Activated CD4-positive, alpha-beta T cell treated with anti-CD3 and anti-CD28 coated beads, Interleukin-2, amount 50 U/mL, for 48 hours (primary cell): ENCODE measurements at regions not wholly inside any gene's neighbourhood (a gene's known extent, or its start where the extent isn't known, plus 50 kb on each side); places are given as distances from the start of the nearest gene placed in this dataset.

ENCODE experiments used
- DNase-seq, 2 experiments: peaks; one replicate each; pipeline ENCODE4 v3.0.0-alpha.2; 2020

GRCh38 chr5:31097851-31098250 is 95.6 kb upstream of the CDH6 start:
- no peak for DNase-seq

DNA sequence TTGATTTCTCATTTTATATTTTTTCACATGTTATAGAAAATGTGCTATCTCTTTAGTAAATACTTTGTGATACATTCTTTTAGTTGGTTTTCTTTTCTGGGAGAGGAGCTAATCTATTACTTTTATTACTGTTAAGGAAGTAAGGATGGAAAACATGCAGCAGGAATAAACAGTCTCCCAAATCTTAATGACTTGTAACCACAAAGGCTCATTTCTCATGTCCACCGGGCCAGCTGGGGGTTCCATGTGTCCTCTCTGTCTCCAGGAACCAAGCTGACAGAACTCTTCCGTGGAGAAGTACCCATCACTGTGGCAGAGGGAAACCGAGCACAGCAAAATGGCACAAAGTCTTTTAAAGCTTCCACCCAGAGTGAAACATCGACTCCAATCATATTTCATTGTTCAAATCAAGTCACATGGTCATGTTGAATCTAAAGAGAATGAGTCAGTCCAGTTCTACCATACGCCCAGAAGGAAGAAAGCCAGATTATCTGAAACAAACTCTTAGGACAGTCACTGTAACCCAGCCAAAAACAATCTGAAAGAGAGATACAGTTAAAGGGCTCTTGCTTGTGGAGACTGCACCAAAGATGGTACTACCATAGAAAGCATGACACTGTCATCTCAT is 97.1 kb upstream of the CDH6 start:
- DNase-seq: no peak

GRCh38 chr5:31095796-31096195 is 97.7 kb upstream of the CDH6 start:
- DNase-seq: no peak

DNA sequence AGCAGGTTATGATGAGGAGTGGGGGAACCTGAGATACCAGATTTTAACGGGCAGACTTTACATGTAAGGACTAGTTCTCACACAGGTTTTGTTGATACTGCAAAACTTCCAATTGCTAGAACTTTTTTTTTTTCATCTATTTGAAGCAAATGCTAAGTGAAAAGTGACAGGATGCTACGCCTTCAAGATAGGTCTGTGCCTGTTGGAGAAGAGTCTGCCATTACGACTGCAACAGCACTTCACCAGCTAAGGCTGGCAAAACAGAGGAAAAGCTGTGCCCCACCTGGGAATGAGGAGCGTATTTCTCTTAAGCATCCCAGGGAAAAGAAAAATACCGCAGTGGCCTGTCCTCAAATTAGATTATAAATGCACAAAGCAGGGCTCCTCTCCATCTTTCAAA is 102.0 kb upstream of the CDH6 start:
- no peak for DNase-seq

GRCh38 chr5:31090467-31090866 is 103.0 kb upstream of the CDH6 start:
- no peak for DNase-seq

DNA sequence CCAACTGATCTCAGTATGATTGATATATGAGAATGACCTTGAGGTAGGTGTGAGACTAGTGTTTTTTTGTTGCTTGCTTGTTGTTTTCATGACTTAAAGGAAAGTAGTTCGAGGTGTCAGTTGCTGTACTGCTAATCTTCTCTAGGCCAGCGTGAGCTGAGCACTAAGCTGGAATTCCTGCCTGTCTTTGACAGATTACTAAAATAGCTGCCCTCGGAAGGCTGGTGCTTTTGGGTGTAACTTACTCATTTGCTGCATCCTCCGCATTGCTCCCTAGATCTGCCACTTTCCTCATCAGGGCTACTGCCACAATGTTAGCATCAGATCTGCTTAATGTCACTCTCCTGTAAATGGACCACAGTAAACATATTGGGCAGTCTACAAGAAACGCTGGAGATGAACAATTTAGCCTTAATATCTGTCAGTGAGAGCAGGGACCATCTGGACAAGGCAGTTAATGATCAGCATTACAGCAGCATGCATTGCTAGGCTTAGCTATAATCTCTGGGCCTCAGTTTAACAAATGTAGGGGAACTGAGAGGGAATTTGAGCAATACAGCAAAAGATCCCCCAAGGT is 106.6 kb upstream of the CDH6 start:
- DNase-seq: no peak

DNA sequence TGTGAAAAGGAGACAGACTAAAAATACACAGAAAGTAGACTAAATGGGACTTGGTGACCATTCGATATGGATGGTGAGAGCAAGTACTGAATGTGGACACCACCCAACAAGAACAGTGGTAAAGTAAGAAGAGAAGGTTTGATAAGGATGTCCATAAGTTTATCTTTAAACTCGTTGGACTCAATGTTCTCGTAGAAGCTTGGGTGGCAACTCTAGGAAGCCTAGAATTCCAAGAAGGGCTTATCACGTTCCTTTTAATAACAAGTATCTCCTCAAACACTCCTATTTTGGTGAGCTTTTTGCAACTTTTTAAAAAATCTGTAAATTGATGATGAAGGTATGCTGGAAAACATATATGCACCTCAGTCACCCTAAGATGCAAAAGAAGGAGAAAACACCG is 108.6 kb upstream of the CDH6 start:
- no peak for DNase-seq

DNA sequence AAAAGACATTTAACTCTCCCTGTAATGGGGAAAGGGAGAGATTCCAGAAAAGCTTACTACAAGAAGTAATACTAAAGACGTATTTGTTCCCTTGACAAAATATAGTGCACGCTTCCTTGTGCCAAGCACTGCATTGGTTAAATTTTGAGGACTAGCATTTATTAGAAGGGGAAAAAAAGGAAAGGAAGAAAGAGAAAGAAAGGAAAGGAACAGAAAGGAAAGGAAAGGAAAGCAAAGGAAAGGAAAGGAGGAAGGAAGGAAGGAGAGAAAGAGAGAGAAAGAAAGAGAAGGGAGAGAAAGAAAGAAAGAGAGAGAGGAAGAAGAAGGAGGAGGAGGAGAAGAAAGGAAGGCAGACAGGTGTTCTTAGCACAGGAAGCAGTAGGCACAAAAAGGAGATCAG is 110.1 kb upstream of the CDH6 start:
- DNase-seq: no peak

GRCh38 chr5:31079668-31080067 is 113.8 kb upstream of the CDH6 start:
- DNase-seq: no peak

GRCh38 chr5:31078956-31079355 is 114.5 kb upstream of the CDH6 start:
- DNase-seq: no peak

DNA sequence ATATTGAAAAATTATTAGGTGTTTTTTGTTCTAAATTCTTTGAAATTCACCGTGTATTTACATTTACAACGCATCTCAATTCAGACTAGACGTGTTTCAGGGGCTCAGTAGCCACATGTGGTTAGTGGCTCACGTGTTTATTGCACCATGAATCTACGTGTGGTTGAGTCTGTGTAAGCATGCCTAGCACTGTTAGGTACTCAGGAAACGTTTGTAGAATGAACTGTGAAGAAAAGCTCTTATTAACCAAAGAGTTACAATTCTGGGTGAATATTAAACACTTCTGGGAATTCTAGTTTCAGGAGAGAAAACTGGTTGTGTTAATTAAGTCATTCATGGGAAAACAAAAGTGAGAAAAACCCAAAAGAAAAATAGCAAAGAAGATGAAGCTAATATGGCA is 117.5 kb upstream of the CDH6 start:
- no peak for DNase-seq

- no peak for DNase-seq
Observed at GRCh38 chr5:31068287-31068686, 125.2 kb upstream of the CDH6 start.

DNA sequence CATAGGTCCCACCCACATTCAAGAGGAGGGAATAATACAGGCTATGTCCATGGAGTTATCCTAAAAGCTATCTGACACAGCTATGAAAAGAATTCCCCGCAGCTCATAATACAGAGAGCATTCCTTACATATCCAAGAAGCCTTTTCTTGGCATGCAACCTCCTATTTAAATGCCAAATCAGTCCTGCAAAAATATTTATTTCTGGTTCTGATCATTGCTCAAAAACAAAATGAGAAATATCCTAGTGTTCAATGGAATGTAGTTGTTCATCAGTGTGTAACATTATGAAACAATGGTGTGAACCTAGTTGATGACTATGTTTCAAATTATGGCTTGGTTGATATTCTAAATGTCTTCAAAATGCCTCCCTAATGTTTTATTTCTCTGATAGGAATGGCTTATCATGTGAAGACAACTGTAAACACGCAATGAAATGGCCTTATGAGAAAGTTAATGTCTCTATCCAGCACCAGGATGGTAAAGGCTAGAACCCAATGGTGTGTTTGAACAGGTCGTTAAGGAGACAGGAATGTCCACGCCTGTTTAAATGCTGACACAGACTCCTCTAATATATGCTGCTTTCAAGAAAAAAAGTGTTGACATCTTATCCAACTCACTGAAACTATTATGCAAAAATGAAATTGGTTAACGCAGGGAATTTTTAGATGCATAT is 126.7 kb upstream of the CDH6 start:
- DNase-seq: no peak

- no peak for DNase-seq
Observed at GRCh38 chr5:31064215-31064614, 129.3 kb upstream of the CDH6 start.

GRCh38 chr5:31062902-31063580 is 130.4 kb upstream of the CDH6 start:
- DNase-seq: no peak

DNA sequence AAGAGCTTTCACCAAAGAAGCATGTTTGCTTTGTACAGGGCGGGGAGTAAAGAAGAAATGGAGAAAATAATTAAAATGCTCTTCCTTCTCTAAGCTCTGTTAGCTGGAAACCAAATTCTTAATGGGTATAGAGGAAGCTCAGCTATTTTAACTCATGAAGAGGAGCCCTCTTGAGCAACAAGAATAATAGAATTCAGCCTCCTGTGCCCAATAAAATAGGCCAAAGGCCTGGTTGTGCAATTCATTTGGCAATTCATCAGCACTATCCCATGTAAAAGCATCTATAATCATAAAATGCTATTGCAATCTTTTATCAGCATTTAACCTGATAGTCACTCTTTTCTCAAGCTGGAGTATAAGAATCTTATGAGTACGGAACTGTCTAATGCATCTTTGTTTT is 133.6 kb upstream of the CDH6 start:
- no peak for DNase-seq

- DNase-seq: no peak
Observed at GRCh38 chr5:31054453-31054852, 139.0 kb upstream of the CDH6 start.

DNA sequence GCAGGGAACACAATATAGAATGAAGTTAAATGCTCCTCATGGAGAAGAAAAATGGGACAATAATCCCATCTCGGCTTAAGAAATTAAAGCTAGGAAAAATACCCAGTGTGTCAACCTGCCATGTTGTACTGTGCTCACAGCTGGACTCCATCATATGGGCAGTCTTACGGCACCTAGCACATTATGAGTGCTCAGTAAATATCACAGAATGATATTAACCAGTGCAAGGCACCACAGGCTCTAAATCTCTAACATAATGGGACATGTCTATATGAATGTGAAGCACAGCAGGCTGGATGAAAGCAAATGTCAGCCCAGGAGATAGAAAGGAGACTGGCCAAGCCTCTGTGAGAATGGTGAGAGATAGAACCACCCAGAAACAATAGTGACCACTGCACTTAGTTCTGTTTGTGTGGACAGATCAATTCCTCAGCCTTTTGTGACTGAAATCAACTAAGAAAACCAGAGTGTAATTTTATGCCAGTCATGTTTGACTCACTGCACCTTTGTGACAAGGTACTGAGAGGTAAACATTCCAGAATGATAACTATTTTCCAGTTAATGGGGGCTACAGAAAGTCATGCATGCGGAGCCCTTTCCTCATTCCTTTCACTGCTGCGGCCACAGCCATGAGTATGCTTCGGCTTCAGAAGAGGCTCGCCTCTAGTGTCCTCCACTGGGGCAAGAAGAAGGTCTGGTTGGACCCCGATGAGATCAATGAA is 140.4 kb upstream of the CDH6 start:
- no peak for DNase-seq

DNA sequence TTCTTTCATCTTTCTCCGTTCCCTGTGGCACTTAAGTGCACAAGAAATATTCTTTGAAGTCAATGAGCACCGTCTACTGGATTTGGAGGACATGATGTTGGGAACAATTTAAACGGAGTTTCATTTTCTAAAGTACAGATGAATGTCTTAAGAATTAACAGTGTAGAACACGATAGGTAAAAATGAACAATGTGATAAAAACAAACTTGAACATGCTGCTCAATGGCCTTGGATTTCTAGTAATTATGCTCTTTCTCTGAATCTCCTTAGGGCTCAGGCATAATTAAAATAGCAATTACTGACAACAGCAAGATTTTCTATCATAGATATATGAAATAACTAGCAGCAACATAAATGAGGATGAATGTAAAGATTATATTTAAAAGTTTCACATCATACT is 142.2 kb upstream of the CDH6 start:
- no peak for DNase-seq

DNA sequence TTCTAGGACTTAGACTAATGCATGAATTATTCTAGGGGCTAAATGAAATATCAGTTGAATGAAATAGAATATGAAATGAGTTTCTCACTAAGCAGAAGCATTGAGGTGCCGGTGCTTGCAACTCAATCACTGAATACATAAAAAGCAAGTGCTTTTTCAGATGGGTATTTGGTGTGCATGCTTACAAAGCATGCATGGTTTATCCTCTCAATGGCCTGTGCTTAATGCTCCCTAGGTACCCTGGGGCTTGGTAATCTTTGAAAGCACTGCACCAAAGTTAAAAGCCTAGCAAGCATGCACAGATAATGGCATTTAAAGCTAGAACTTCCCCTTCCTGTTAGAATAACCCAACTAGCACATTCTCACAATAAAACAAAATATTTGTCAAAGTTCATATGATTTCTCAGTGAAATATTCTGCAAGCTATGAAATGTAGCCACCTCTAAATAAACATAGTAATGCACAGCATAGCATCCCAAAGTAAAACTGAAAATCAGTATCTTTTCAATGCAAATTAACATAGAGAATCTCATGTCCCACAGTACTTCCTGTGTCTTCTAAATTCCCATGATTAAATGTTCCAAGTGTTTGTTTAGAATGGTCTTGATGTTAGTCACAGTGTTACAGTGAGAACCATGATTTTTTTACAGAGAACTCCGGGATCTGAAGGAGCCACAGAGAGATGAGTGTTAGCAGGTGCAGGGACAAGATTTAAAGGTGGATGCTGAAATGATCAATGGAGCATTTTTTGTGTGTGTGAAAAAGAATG is 143.4 kb upstream of the CDH6 start:
- DNase-seq: no peak

GRCh38 chr5:31049461-31049860 is 144.0 kb upstream of the CDH6 start:
- no peak for DNase-seq
